IPS DF 6.9 (cell line): ENCODE measurements at regions not wholly inside any gene's neighbourhood (a gene's known extent, or its start where the extent isn't known, plus 50 kb on each side); places are given as distances from the start of the nearest gene placed in this dataset.
"Not testable (repeated sequence)": the region's sequence is repeated elsewhere in the genome, so short reads cannot be mapped to it uniquely, and the experiment has no call there.

ENCODE experiments used
- DNase-seq: peaks from one replicate; pipeline ENCODE4 v3.0.0-alpha.2; 2013; ENCODE audit warnings: low read depth, low spot score
- H3K27ac ChIP-seq: one replicate; pipeline ENCODE4 v1.5.1; 2013; ENCODE audit warnings: low read length, control low read depth
- H3K27me3 ChIP-seq: 2 replicates; pipeline ENCODE4 v1.6.1; 2013; ENCODE audit warnings: mild to moderate bottlenecking, low read length; ENCODE audit not compliant: control insufficient read depth, insufficient read depth
- H3K36me3 ChIP-seq: 2 replicates; pipeline ENCODE4 v1.6.1; 2013; ENCODE audit warnings: low read length; ENCODE audit not compliant: control insufficient read depth, insufficient read depth
- H3K4me1 ChIP-seq: 2 replicates; pipeline ENCODE4 v1.6.1; 2013; ENCODE audit warnings: low read length; ENCODE audit not compliant: control insufficient read depth, insufficient read depth
- H3K4me3 ChIP-seq: 2 replicates; pipeline ENCODE4 v1.5.1; 2013; ENCODE audit warnings: mild to moderate bottlenecking, low read length
- H3K9me3 ChIP-seq: 2 replicates; pipeline ENCODE4 v1.6.1; 2013; ENCODE audit warnings: low read length, inconsistent platforms; ENCODE audit not compliant: control insufficient read depth, insufficient read depth
- WGBS: extraction: QIAGEN DNeasy Blood & Tissue Kit; methylation state at CpG from one replicate; pipeline ENCODE4 v1.1.7; 2013; ENCODE audit warnings: mixed read lengths, missing lambda C conversion rate; ENCODE audit not compliant: insufficient read length, insufficient coverage; 5-methylcytosine and 5-hydroxymethylcytosine counted together

DNA sequence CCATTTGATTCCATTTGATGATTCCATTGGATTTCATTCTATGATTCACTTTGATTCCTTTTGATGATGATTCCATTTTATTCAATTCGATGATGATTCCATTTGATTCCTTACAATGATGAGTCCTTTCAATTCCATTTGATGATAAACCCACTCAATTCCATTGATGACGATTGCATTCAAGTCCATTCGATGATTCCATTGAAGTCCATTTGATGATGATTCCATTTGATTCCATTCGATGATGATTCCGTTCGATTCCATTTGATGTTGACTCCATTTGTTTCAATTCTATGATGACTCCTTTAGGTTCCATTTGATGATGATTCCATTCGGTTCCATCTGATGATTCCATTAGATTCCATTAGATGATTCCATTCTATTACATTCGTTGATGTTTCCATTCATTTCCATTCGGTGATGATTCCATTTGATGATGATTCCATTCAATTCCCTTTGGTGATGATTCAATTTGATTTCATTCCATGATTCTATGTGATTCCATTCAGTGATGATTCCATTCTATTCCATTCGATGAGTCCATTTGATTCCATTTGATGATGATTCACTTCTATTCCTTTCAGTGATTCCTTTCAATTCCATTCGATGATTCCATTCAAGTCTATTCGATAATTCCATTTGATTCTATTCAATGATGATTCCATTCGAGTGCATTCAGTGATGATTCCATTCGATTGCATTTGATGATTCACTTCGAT is 1106.0 kb downstream of the RPIA start:
- no CpG with 5 or more reads among the region's 15 CpGs for WGBS
- no peaks in the 10 kb centered on the region for H3K36me3 ChIP-seq
- peaks cover 4% of the 10 kb centered on the region; the same call in 1 of the 2 replicates for H3K9me3 ChIP-seq
- H3K27me3 ChIP-seq = no peaks in the 10 kb centered on the region
- DNase-seq = no peak
- H3K4me1 ChIP-seq = no peaks in the 10 kb centered on the region
- H3K4me3 ChIP-seq = no peak overlapping the region
- no peak overlapping the region for H3K27ac ChIP-seq

DNA sequence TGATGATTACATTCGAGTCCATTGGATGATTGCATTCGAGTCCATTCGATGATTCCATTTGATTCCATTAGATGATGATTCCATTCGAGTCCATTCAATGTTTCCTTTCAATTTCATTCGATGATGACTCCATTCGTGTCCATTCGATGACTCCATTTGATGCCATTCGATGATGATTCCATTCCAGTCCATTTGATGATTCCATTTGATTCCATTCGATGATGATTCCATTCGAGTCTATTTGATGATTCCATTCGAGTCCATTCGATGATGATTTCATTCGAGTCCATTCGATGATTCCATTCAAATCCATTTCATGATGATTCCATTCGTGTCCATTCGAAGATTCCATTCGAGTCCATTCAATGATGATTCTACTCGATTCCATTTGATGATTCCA is 1109.7 kb downstream of the RPIA start:
- not testable (repeated sequence) for DNase-seq, H3K9me3 ChIP-seq

DNA sequence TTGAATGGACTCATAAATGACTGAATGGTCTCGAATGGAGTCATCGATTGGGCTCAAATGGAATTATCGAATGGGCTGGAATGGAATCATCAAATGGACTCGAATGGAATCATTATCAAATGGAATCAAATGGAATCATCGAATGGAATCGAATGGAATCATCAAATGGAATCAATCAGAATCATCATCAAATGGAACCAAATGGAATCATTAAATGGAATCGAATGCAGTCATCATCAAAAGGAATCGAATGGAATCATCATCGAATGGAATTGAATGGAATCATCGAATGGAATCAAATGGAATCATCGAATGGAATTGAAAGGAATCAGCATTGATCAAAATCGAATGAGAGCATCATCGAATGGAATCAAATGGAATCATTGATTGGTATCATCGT is 1114.9 kb downstream of the RPIA start:
- not testable (repeated sequence) for H3K27me3 ChIP-seq, H3K36me3 ChIP-seq, H3K4me1 ChIP-seq, H3K9me3 ChIP-seq, DNase-seq, H3K27ac ChIP-seq, H3K4me3 ChIP-seq
- WGBS = no CpG with 5 or more reads among the region's 14 CpGs

More for the DNA sequence above, 1109.7 kb downstream of the RPIA start:
- H3K27me3 ChIP-seq, H3K4me1 ChIP-seq, H3K27ac ChIP-seq, H3K36me3 ChIP-seq, H3K4me3 ChIP-seq: not testable (repeated sequence)
- no CpG with 5 or more reads among the region's 18 CpGs for WGBS

DNA sequence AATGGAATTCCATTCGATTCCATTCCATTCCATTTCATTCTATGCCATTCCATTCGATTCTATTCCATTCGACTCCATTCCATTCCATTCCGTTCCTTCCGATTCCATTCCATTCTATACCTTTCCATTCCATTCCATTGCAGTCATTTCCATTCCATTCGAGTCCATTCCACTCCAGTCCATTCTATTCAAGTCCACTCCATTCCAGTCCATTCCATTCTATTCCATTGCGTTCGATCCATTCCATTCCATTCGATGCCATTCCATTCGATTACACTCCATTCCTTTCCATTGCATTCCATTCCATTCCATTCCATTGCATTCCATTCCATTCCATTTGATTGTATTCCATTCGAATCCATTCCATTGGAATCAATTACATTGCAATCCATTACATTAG is 1119.8 kb downstream of the RPIA start:
- Histone ChIP-seq H3K36me3 (no peaks in the 10 kb centered on the region), H3K27ac (no peak overlapping the region), H3K9me3 (peaks cover 11% of the 10 kb centered on the region), H3K27me3 (no peaks in the 10 kb centered on the region), H3K4me1 (no peaks in the 10 kb centered on the region), H3K4me3 (no peak overlapping the region)
- 97% methylated on average over 10 of the region's 11 CpGs for WGBS
- no peak for DNase-seq

DNA sequence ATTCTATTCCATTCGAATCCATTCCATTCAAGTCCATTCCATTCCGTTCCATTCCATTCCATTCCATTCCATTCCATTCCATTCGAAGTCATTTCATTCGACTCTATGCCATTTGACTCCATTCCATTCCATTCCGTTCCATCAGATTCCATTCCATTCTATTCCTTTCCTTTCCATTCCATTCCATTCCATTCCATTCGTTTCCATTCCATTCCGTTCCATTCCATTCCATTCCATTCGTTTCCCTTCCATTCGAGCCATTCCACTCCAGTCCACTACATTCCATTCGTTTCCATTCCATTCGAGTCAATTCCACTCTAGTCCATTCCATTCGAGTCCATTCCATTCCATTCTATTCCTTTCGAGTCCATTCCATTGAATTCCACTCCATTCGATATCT is 1120.4 kb downstream of the RPIA start:
- H3K4me3 ChIP-seq, H3K27me3 ChIP-seq, H3K36me3 ChIP-seq, DNase-seq, H3K27ac ChIP-seq, H3K4me1 ChIP-seq: not testable (repeated sequence)
- peaks cover 11% of the 10 kb centered on the region for H3K9me3 ChIP-seq
- WGBS = over 99% methylated on average over 14 of the region's 14 CpGs

DNA sequence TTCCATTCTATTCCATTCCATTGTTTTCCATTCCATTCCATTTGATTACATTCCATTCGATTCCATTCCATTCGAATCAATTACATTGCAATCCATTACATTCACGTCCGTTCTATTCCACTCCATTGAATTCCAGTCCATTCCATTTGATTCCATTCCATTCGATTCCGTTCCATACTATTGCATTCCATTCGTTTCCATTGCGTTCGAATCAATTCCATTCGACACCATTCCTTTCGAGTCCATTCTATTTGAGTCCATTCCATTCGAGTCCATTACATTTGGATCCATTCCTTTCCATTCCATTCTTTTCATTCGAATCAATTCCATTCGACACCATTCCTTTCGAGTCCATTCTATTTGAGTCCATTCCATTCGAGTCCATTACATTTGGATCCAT is 1122.9 kb downstream of the RPIA start:
- not testable (repeated sequence) for H3K27me3 ChIP-seq, H3K27ac ChIP-seq, H3K36me3 ChIP-seq, DNase-seq, H3K4me1 ChIP-seq, H3K4me3 ChIP-seq
- peaks cover 19% of the 10 kb centered on the region for H3K9me3 ChIP-seq
- WGBS = 100% methylated on average over 16 of the region's 16 CpGs

DNA sequence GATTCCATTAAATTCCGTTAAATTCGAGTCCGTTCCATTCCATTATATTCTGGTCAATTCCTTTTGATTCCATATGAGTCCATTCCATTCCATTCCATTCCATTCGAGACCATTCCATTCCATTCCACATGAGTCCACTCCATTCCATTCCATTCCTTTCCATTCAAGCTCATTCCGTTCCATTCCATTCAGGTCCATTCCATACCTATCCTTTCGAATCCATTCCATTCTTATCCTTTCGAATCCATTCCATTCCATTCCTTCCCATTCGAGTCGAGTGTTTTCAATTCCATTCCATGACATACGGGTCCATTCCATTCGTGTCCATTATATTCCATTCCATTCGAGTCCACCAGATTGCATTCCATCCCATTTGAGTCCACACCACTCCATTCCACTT is 1127.4 kb downstream of the RPIA start:
- H3K36me3 ChIP-seq = no peaks in the 10 kb centered on the region
- no peak for DNase-seq
- H3K27me3 ChIP-seq = no peaks in the 10 kb centered on the region
- peaks cover 20% of the 10 kb centered on the region for H3K9me3 ChIP-seq
- H3K4me3 ChIP-seq = no peak overlapping the region
- H3K27ac ChIP-seq = no peak overlapping the region
- WGBS = 100% methylated on average over 10 of the region's 12 CpGs
- no peaks in the 10 kb centered on the region for H3K4me1 ChIP-seq

DNA sequence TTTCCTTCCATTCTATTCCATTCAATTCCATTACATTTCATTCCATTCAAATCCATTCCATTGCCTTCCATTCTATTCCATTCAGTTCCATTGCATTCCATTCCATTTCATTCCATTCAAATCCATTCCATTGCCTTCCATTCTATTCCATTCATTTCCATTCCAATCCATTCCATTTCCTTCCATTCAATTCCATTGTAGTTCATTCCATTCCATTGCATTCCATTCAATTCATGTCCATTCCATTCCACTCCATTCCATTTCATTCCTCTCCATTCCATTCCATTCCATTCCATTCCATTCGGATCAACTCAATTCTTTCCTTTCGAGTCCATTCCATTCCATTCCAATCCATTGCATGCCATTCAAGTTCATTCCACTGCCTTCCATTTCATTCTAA is 1128.3 kb downstream of the RPIA start:
- H3K4me1 ChIP-seq = no peaks in the 10 kb centered on the region
- no peak for DNase-seq
- no peak overlapping the region for H3K27ac ChIP-seq
- H3K36me3 ChIP-seq = no peaks in the 10 kb centered on the region
- no peak overlapping the region for H3K4me3 ChIP-seq
- WGBS = no CpG with 5 or more reads among the region's 2 CpGs
- H3K9me3 ChIP-seq = peaks cover 20% of the 10 kb centered on the region
- no peaks in the 10 kb centered on the region for H3K27me3 ChIP-seq

DNA sequence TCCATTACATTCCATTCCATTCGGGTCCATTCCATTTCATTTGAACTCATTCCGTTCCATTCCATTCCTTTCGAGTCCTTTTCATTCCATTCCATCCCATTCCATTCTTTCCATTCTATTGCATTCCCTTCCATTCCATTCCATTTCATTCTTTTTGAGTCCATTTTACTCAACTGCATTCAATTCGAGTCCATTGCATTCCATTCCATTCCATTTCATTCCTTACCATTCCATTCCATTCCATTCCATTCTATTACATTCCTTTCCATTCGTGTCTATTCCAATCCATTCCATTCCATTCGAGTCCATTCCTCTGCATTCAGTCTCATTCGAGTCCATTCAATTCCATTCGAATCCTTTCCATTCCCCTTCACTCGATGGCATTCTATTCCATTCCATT is 1128.8 kb downstream of the RPIA start:
- no peak overlapping the region for H3K27ac ChIP-seq
- no peak overlapping the region for H3K4me3 ChIP-seq
- no peaks in the 10 kb centered on the region for H3K36me3 ChIP-seq
- no peak for DNase-seq
- H3K9me3 ChIP-seq = peaks cover 24% of the 10 kb centered on the region
- WGBS = 100% methylated on average over 8 of the region's 9 CpGs
- H3K27me3 ChIP-seq = no peaks in the 10 kb centered on the region
- no peaks in the 10 kb centered on the region for H3K4me1 ChIP-seq

DNA sequence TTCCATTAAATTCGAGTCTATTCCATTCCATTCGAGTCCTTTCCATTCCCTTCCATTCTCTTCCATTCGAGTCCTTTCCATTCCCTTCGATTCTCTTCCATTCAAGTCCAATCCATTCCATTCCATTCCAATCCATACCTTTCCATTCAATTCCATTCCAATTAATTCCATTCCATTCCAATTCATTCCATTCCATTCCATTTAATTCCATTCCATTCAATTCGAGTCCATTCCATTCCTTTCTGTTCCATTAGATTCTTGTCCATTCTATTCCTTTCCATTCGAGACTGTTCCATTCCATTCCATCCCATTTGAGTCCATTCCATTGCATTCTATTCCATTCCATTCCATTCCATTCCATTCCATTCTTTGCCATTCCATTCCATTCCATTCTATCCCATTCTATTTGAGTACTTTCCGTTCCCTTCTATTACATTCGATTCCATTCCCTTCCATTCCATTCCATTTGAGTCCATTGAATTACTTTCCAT is 1130.0 kb downstream of the RPIA start:
- no peaks in the 10 kb centered on the region for H3K4me1 ChIP-seq
- H3K36me3 ChIP-seq = no peaks in the 10 kb centered on the region
- no peak for DNase-seq
- WGBS = 100% methylated on average over 5 of the region's 8 CpGs
- H3K27ac ChIP-seq = no peak overlapping the region
- H3K4me3 ChIP-seq = no peak overlapping the region
- 0 out of 2 replicates have a peak, but pooled peaks cover under 1% of the 10 kb centered on the region for H3K27me3 ChIP-seq
- H3K9me3 ChIP-seq = peaks cover 26% of the 10 kb centered on the region

DNA sequence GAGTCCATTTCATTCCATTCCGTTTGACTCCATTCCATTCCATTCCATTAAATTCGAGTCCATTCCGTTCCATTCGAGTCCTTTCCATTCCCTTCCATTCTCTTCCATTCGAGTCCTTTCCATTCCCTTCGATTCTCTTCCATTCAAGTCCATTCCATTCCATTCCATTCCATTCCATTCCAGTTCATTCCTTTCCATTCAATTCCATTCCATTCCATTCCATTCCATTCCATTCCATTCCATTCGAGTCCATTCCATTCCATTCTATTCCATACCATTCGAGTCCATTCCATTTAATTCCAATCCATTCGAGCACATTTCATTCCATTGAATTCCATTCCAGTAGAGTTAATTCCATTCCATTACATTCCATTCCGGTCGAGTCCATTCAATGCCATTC is 1130.9 kb downstream of the RPIA start:
- WGBS = 100% methylated on average over 5 of the region's 11 CpGs
- H3K4me1 ChIP-seq = not testable (repeated sequence)

More for the DNA sequence above, 1130.9 kb downstream of the RPIA start:
- not testable (repeated sequence) for H3K27me3 ChIP-seq, H3K36me3 ChIP-seq, DNase-seq, H3K27ac ChIP-seq, H3K4me3 ChIP-seq
- peaks cover 28% of the 10 kb centered on the region for H3K9me3 ChIP-seq
